Activated CD8-positive, alpha-beta memory T cell treated with anti-CD3 and anti-CD28 coated beads for 48 hours (primary cell): ENCODE measurements at regions not wholly inside any gene's neighbourhood (a gene's known extent, or its start where the extent isn't known, plus 50 kb on each side); places are given as distances from the start of the nearest gene placed in this dataset.

Experiments used
- DNase-seq, 3 experiments: peaks; one replicate each; pipeline ENCODE4 v3.0.0-alpha.2; 2020; ENCODE audit warnings: low read depth in 2 of 3, low spot score in 2 of 3

DNA sequence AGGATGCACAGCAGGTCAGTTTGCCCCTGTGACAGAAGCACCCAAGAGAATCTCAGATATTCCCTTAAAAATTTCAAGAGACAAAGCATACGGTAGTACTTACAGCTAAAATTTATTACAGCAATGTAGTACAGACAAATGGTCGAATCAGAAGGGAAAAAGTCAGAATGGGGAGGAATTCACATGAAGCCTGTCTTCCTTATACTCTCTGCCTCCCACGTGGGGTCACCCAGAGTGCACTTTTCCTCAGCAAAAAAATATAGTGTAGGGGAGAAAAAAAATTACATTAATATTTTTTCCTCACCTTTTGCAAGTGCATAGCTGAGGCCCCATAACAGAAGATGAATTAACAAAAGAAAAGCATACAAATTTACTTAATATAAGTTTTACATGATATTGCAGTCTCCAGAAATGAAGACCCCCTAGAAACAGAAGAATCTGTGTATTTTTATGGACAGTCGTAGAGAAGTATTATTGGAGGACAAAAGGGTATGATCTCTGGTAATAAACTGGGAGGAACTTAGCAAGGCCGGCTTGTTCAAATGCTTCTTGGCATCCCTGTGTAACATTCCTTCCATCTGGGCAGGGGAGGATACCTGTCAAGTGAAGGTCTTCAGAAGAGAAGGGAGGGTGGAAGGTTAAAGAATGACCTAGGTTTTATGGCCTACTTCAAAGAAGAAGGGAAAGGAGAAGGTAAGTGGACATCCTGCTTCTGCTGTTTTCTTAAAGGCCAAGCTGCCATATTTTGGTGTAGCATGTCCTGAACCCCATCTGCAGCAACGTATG is 270.6 kb upstream of the MAGI2 start:
- no peak for DNase-seq

DNA sequence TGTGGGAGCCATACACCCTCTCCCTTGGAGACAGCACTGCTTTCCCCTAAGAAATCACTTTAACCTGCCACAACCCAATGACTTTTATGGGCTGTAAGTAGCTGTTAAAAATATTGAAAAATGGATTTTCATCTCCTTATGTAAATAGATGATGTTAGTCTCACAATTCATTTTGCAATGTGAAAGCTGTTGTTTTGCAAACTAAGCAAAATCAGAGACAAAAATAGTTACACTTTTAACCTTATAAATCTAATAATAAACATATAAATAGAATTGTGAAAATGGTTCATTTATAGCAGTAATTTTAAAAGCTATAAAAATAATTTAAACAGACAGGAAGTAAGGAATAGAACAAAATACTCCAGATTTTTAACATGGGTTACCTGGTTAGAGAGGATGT is 268.8 kb upstream of the MAGI2 start:
- no peak for DNase-seq

DNA sequence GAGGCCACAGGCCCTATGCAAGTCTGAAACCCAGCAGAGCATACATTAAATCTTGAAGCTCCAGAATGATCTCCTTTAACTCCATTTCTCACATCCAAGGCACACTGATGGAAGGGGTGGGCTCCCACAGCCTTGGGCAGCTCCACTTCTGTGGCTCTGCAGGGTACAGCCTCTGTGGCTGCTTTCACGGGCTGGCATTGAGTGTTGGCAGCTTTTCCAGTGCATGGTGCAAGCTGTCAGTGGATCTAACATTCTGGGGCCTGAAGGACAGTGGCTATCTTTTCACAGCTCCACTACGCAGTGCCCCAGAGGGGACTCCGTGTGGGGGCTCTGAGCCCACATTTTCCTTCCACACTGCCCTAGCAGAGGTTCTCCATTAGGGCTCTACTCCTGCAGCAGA is 265.7 kb upstream of the MAGI2 start:
- DNase-seq, result no peak

DNA sequence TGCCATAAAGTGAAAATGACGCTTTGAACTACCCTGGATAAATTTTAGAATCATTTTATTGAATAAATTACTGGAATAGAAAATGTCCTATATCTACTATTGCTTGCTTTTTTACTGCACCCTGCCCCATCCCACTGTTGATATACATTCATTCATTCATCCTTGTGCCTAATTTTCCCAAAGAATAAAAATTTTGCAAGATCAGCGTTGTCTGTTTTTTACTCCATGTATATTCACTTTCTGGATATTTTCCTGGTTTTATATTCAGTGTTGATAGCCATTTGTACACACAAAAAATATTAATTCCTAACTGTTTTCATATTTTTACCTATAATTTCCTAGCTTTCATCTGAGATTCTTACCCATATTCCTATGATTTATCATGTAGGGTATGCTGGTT is 262.9 kb upstream of the MAGI2 start:
- DNase-seq, result no peak

DNA sequence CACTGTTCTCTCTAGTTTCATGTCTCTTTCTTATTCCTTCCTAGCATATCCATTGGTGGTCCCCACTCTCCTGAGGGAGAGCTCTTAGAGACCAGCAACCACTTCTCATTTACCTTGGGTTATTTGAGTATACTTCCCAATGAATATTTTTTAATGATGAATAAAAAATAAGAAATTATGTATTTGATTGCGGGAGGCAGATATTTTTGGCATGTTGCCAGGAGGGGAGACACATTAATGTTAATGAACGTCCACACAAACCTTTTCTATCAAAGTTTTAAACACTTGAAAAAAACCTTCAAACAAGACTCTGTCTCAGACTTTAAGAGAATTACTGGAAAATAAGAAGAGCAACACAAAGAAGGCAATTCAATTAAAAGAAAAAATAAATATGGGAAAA is 260.6 kb upstream of the MAGI2 start:
- no peak for DNase-seq

DNA sequence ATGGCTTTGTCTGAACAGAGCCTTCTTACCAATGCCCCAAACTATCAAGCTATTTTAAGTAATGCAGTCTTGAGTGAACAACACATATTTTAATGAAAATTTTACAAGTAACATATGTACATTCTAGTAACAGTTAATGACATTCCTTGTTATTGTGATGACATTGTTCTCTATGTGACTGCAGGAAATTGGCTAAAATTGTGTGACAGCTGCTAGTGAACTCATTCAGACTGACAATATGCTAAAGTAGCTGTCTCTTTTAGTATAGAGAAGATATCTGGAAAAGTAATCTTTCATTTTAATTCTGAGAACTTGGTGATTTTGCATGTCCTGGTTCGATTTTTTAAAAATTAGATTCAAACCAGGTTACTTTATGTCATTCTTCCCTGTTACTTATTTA is 259.8 kb upstream of the MAGI2 start:
- DNase-seq, result no peak

DNA sequence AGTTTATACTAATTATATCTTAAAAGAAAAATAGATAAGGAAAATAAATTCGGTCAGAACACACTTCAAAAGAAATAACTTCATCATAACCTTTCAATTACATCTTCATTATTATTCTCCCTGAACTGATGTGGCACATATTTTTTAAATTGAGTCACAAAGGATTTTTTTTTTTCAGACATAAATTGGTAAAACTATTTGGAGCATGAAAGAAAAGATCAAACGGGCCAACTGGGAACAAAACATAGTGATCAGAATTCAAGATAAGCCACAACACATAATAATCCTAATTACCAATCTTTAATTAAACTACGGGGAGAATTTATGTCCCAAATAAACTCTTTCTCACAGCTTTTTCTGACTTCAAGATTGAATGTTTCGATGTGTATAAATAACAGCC is 258.2 kb upstream of the MAGI2 start:
- no peak for DNase-seq

DNA sequence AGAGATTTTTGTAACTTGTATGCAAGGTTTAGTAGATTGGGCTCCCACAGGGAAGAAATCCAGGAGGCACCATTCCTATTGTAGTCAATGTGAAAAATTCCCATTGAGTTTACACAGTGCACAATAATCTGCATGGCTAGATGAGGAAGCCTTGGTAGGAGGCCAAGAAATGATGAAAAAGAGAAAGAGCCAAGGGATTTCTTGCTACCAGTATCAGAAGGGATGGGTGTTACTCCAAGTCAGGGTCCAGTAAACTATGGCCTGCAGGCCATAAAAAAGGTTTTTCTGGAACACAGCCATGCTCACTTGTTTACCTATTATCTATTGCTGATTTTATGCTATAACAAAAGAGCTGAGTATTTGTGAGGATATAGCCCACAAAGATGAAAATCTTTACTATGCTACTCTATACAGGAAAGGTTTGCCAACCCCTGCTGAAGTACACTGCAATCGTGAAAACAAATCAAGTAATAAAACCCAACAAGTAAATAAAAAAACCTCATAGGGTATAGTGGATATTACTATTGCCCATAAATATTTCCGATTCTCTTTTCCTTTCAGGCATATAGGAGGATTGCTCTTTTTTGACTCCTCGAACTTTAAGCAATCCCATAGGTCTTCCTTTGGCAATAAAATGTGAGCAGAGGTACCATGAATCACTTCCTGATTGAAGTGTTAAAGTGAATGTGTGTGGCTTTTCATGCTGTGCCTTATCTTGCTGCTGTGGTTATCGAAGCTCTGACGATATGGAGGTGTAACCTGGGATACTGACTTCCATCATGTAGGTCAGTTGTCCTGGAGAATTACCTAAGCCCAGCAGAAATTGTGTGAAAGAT is 256.3 kb upstream of the MAGI2 start:
- DNase-seq, result no peak

DNA sequence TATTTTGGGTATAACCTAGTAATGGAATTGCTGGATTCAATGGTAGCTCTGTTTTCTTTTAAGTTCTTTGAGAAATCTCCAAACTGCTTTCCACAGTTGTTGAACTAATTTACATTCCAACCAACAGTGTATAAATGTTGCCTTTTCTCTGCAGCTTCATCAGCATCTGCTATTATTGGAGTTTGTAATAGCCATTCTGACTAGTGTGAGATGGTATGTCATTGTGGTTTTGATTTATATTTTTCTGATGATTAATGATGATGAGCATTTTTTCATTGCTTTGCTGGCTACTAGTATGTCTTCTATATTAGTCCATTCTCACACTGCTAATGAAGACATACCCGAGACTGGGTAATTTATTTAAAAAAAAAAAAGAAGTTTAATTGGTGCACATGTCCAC is 248.6 kb upstream of the MAGI2 start:
- DNase-seq, result no peak

DNA sequence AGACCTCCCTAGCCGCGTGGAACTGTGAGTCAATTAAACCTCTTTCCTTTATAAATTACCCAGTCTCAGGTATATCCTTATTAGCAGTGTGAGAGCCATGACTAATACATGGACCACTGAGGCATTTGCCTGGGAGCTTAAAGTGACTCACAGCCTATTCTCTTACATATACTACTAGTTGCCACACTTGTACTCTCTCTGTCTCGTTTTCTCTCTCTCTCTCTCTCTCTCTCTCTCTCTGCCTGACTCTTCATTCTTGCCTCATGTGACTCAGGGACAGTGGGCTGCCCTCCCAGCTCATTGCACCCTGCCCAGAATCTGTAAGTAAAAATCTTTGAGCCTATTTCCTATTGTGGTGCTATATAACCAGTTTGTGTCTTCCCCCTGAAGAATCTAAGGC is 238.5 kb upstream of the MAGI2 start:
- no peak for DNase-seq

DNA sequence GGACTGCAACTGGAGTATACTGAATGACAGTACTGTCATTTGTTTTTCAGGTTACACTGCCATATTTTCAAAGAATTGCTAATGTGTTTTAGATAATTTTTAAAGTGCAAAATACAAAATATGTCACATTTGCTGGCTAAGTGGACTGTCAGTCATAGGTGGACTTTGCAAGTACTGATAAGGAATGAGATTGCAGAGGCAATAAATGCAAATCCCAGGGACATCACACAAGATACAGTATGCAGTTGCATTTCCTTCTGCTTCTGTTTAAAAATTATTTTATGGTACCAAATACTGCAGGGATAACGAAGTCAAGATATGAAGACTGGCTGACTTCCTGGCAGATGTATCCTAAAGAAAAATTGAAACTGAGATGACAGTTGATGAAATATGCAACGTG is 237.6 kb upstream of the MAGI2 start:
- no peak for DNase-seq

DNA sequence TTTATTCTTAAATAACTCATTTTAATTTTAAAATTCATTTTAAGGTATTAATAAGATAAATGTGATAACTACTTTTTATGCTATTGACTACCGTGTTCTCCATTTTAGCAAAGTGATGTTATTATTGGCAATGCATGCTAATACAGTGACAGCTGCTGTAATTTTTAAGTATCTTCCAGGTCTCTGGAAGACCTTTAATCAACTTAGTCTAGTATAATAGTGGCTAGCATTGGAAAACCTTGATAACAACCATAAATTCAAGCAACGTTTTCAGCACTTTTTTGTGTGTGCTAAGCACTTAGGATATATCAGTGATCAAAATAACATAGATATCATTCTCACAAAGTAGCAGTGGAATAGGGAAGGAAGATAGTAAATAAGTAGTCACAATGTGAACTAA is 230.9 kb upstream of the MAGI2 start:
- no peak for DNase-seq

DNA sequence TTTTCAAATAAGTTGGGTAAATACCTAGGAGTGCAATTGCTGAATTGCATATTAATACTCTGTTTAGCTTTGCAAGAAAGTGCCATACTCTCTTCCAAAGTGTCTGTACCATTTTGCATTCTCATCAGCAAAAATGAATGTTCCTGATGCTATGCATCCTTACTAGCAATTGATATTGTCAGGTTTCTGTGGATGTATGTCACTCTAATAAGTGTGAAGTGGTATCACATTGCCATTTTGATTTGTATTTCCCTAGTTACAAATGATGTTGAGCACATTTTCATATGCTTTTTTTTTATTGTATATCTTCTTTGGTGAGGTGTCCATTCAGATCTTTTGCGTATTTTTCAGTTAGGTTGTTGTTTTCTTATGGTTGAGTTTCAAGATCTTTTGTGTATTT is 230.4 kb upstream of the MAGI2 start:
- DNase-seq, result no peak

DNA sequence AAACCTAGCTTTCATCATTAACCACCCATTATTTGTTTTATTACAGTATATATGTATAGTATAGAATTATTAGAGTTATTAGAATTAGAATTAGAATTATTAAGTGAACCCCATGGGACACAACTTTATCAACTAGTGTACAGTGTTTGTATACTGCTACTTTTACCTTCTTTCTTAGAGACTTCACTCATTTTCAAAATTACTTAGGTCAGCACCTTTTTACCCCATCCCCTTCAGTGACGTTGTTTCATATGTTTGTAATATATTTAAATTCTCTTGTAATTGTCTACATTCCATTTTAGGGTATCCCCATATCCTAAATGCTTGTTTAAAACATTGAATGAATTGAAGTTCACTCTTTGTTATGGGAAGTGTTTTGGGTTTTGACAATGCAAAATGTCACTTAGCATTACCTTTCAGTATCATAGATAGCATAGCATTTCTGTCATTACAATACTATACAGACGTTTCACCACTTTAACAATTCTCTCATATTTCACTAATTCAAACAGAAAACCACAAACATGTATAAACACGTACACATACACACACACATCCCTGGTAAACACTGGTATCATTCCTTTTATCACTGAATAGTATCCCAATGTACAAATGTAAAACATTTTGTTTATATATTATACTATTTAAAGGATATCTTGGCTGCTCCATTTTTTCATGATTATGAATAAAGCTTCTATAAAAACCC is 229.9 kb upstream of the MAGI2 start:
- no peak for DNase-seq

DNA sequence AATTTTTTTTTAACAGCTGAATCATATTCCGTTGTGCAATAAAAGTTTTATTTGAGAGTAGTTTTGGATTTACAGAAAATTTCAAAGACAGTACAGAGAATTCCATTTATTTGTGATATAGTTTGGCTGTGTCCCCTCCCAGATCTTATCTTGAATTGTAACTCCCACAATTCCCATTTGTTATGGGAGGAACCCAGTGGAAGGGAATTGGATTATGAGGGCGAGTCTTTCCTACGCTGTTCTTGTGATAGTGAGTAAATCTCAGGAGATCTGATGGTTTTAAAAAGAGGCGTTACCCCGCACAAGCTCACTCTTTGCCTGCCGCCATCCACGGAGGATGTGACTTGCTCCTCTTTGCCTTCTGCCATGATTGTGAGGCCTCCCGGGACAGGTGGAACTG is 228.0 kb upstream of the MAGI2 start:
- DNase-seq, result no peak

DNA sequence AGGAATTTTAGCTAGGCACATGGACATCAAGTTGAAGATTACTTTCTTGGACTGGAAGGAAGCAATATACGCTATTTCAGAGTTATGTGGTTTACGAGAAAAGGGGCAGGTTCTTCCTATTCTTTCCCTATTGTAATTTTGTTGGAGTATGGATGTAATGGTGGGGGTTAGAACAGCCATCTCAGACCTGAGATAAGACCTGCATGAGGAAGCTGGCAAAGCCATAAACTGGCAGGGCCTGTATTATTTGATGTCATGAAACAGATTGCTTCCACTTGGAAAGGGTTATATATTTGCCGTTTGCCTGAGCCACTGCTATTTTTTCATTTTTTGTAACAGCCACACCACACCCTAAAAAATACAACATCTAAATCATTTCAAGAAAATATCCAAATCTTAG is 220.5 kb upstream of the MAGI2 start:
- no peak for DNase-seq

DNA sequence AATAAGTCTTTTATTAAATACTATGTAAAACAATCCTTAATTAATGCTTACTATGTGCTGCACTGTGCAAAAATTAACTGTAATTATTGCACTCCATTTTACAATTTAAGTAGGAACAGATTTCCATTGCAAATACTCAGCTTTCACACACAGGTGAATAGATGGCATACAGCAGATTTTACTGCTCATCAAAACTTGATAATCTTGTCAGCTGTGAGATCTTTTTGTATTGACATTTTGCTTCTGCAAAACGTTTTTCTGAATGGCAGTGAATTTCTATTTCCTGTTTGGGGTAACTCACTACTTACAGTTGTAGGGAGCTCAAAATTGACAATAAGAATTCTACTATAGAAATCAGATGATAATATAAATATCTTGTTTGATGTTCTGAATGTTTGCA is 220.0 kb upstream of the MAGI2 start:
- no peak for DNase-seq

DNA sequence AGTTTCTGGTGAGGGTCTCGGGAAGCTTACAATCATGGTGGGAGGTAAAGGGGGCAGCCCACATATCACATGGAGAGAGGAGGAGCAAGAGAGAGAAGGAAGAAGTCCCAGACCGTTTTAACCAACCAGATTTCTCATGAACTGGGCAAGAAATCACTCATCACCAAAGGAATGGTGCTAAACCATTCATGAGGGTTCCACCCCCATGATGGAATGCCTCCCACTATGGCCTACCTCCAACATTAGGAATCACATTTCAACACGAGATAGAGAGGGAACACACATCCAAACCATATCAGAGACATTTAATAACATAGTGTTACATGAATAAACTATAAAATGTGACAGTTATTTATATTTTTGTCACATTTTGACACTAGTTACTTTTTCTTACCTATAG is 214.8 kb upstream of the MAGI2 start:
- DNase-seq, result no peak

DNA sequence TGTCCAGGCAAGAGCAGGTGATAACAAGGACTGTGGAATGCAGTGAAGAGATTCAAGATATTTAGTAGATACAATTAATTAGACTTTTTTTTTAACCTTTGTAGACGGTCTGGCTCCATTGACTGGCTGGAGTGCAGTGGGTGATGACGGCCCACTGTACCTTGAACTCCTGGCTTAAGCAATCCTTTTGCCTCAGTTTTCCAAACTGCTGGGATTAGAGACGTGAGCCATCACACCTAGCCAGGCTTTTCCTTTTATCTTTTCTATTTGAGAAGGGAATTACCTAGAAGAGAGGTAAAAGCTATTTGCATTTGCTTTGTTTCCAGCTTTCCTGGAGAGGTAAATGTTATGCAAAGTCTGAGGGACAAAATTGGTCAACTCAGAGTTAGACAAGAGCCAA is 213.0 kb upstream of the MAGI2 start:
- no peak for DNase-seq

DNA sequence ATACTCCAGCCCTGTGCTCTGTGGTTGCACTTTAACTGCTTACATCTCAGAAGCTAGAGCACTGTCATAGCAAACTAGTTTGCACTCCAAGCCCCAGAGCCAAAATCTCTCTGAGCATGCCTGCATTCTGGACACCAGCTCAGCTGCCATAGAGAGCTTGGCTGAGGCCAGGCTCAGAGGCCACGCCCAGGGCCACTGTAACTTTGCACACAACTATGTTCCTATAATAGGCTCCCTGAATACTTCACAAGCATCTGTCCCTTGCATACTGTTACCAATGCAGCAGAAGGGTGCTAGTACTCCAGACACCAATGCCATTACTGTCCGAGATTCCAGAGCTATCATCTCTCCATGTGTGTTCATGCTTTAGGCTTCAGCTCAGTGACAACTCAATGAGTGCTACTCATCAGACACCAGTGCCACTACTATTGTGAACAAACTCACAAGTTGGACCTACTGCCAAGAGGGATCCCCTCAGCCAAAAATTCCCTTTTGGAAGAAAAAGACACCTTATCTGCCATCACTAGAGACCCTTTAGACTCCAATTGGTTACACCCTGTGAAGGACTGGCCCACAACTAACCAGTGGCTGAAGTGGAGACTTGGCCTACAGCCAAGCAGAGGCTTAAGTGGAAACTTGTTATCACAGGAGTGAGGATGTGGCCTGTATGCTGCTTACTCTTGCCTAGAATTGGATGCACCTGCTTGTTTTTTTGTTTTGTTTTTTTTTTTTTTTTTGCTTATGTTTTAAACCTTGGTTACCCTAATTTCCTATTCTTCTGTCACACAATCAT is 211.6 kb upstream of the MAGI2 start:
- no peak for DNase-seq

DNA sequence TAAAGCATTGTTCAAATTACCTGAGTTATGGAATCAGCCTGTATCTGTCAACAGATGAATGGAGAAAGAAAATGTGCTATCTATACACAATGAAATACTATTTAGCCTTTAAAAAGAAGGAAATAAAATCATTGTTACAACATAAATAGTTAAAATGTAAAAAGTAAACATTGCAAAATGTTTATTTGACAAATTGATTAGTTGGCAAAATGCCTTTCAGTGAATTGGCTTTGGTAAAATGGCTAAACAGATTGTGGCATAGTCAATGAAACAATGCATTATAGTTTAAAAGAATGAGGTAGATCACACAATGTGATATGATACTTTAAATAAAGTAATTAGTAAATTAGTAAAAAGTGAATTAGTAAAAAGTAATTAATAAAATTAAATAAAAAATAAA is 204.8 kb upstream of the MAGI2 start:
- no peak for DNase-seq
